ENCODE measurements at regions not wholly inside any gene's neighbourhood (a gene's known extent, or its start where the extent isn't known, plus 50 kb on each side); places are given as distances from the start of the nearest gene placed in this dataset.

GRCh38 chr4:4594285-4594920 lies 52.6 kb upstream of the STX18 start:
- FAIRE-seq (no peak), ATAC-seq (no peak), DNase-seq (ENCODE audit: extremely low read depth in 1 of 4, low spot score in 3 of 4) (no peak)
- H2AFZ ChIP-seq (ENCODE audit: low read depth, low read length): no peak overlapping the region
- H3K79me2 ChIP-seq (ENCODE audit: control insufficient read depth, insufficient read depth, low read length): no peaks in the 10 kb centered on the region
- POLR2A ChIA-PET: interaction anchor here (0.6 kb wide), 1 partner anchor 296 kb away, joined by 3 read pairs; no protein-coding TSS in a partner anchor
- in situ Hi-C loops (cut with MboI) (no loop called here), intact Hi-C loops (cut with micrococcal nuclease) (no loop called here)
- no peak overlapping the region for H3K4me2 ChIP-seq (ENCODE audit: insufficient read depth, low read length)
- H3K4me1 ChIP-seq (replicated peaks in 1 of 2; ENCODE audit: control insufficient read depth in 2 of 2, insufficient read depth in 2 of 2, low read length in 2 of 2): no peaks in the 10 kb centered on the region
- CTCF ChIA-PET (ENCODE audit: low intra/inter-chr PET ratio): no interaction called here
- H3K9ac ChIP-seq (ENCODE audit: insufficient read depth in 1 of 2, low read depth in 2 of 2, low read length in 2 of 2): no peak overlapping the region
- TF ChIP-seq E2F6 (IDR thresholded peaks at IDR 0.05; ENCODE audit: borderline replicate concordance in 1 of 2, extremely low read depth in 1 of 2, insufficient read depth in 1 of 2, insufficient read length in 1 of 2, low read depth in 1 of 2, low read length in 1 of 2, poor library complexity in 1 of 2, severe bottlenecking in 1 of 2) (no peak), ATF7 (IDR thresholded peaks at IDR 0.05) (no peak), ADNP (tag; IDR thresholded peaks at IDR 0.05) (no peak), RAD21 (CRISPR knock-in tag; conservative IDR thresholded peaks at IDR 0.05 in 1 of 2, IDR thresholded peaks at IDR 0.05 in 1 of 2) (no peak), RFX5 (IDR thresholded peaks at IDR 0.05; ENCODE audit: low read depth, low read length) (no peak), ZFPM2 (CRISPR knock-in tag; IDR thresholded peaks at IDR 0.05) (no peak), POLR2AphosphoS2 (IDR thresholded peaks at IDR 0.05; ENCODE audit: low read length) (no peak), LARP7 (IDR thresholded peaks at IDR 0.05) (no peak), ZNF143 (CRISPR knock-in tag; IDR thresholded peaks at IDR 0.05) (no peak), ZNF174 (CRISPR knock-in tag; IDR thresholded peaks at IDR 0.05) (no peak), CGGBP1 (CRISPR knock-in tag; IDR thresholded peaks at IDR 0.05) (no peak), MNT (conservative IDR thresholded peaks at IDR 0.05) (no peak), SFPQ (IDR thresholded peaks at IDR 0.05; ENCODE audit: low read depth, low read length) (no peak), VEZF1 (CRISPR knock-in tag; IDR thresholded peaks at IDR 0.05) (no peak), TRIM28 (IDR thresholded peaks at IDR 0.05) (no peak)
- H3K4me3 ChIP-seq: no peak overlapping the region
- H3K9me1 ChIP-seq (ENCODE audit: control insufficient read depth, insufficient read depth, low read length): no peaks in the 10 kb centered on the region
- H4K20me1 ChIP-seq (replicated peaks; ENCODE audit: control insufficient read depth, insufficient read depth, low read length): no peaks in the 10 kb centered on the region
- BruUV-seq (replicated peaks): no TSS peak
- no peak overlapping the region for H3K27ac ChIP-seq (ENCODE audit: extremely low read depth, low read depth, low read length)
- H3K27me3 ChIP-seq (ENCODE audit: control insufficient read depth in 2 of 2, insufficient read depth in 2 of 2, low read length in 2 of 2): peaks cover 0 to 9% of the 10 kb centered on the region in 2 experiments; a peak in 2 of 5 replicates
- 0% methylated on average over 5 of the region's 6 CpGs for WGBS (ENCODE audit: insufficient coverage, low coverage, missing lambda C conversion rate)
- no peaks in the 10 kb centered on the region for H3K36me3 ChIP-seq (ENCODE audit: control insufficient read depth, insufficient read depth, low read length)
- 0 out of 2 replicates have a peak, but pooled peaks cover 2% of the 10 kb centered on the region for H3K9me3 ChIP-seq (replicated peaks; ENCODE audit: control insufficient read depth, insufficient read depth, low read depth, low read length)

All from K562 (cell line).